B cell (primary cell): ENCODE measurements at regions not wholly inside any gene's neighbourhood (a gene's known extent, or its start where the extent isn't known, plus 50 kb on each side); places are given as distances from the start of the nearest gene placed in this dataset.

Source experiments
- ATAC-seq: fragments of 200-7000 bp; cut with Tn5 transposase; one replicate; pipeline ENCODE4 v1.10.0; 2021; ENCODE audit warnings: low read depth, mild to moderate bottlenecking, moderate number of reproducible peaks, moderate library complexity
- CTCF ChIA-PET: fragments of 350-600 bp; sonication (Branson Sonifier 250); formaldehyde crosslinking; loops from one replicate; lab custom pipeline; 2021; ENCODE audit warnings: antibody characterized with exemption, inconsistent platforms; lab: Charles Lee
- POLR2A ChIA-PET: fragments of 350-600 bp; sonication (Branson Sonifier 250); formaldehyde crosslinking; loops from one replicate; lab custom pipeline; 2021; ENCODE audit warnings: antibody characterized with exemption; lab: Charles Lee
- DNase-seq: peaks from one replicate; pipeline ENCODE4 v3.0.0; 2013
- H2AFZ ChIP-seq: 2 replicates; pipeline ENCODE4 v1.6.1; 2012; ENCODE audit warnings: mild to moderate bottlenecking, low read depth, low read length; ENCODE audit not compliant: insufficient read depth, poor library complexity, severe bottlenecking
- H3K27ac ChIP-seq, 2 donors: 1 replicate in 1 of 2; 2 replicates in 1 of 2; pipeline ENCODE4 v1.5.1; 2012 to 2013; ENCODE audit warnings: low read length in 2 of 2, mild to moderate bottlenecking in 2 of 2, moderate library complexity in 1 of 2
- H3K27me3 ChIP-seq, 4 experiments: fragments of 200-600 bp in 1 of 4; sonication (generic) in 1 of 4; replicated peaks in 1 of 4; 1 replicate in 2 of 4; 2 replicates in 2 of 4; pipeline versions ENCODE4 v1.6.1 to v1.7.0; 2013 to 2016; ENCODE audit warnings: low read length in 3 of 4, mild to moderate bottlenecking in 2 of 4, mixed read lengths in 1 of 4, moderate library complexity in 1 of 4; ENCODE audit not compliant: insufficient read depth in 4 of 4, control insufficient read depth in 3 of 4; ENCODE audit errors: control extremely low read depth in 1 of 4
- H3K36me3 ChIP-seq, 2 experiments: replicated peaks in 1 of 2; 1 replicate in 1 of 2; 2 replicates in 1 of 2; pipeline versions ENCODE4 v1.6.1 to v1.7.1; 2013; ENCODE audit warnings: low read length in 1 of 2; ENCODE audit not compliant: insufficient read depth in 2 of 2, control insufficient read depth in 1 of 2; ENCODE audit errors: control extremely low read depth in 1 of 2, extremely low read depth in 1 of 2
- H3K4me1 ChIP-seq, 2 donors: fragments of 200-600 bp in 1 of 2; sonication (generic) in 1 of 2; 1 replicate in 1 of 2; 2 replicates in 1 of 2; pipeline versions ENCODE4 v1.5.1 to v1.6.1; 2013 to 2017; ENCODE audit warnings: low read length in 2 of 2; ENCODE audit not compliant: control insufficient read depth in 2 of 2, insufficient read depth in 2 of 2
- H3K4me2 ChIP-seq: replicated peaks from 2 replicates; pipeline ENCODE3; 2012; ENCODE audit warnings: mild to moderate bottlenecking, low read depth, low read length; ENCODE audit not compliant: poor library complexity, severe bottlenecking
- H3K4me3 ChIP-seq, 5 experiments: fragments of 200-600 bp in 1 of 5; sonication (generic) in 1 of 5; 1 replicate in 3 of 5; 2 replicates in 2 of 5; pipeline versions ENCODE4 v1.5.1 to v1.7.0; 2011 to 2016; ENCODE audit warnings: low read length in 4 of 5, mild to moderate bottlenecking in 4 of 5, low read depth in 2 of 5, control low read depth in 1 of 5, moderate library complexity in 1 of 5; ENCODE audit not compliant: insufficient read depth in 1 of 5; ENCODE audit errors: control extremely low read depth in 1 of 5, extremely low read depth in 1 of 5
- H3K79me2 ChIP-seq: fragments of 200-600 bp; sonication (generic); one replicate; pipeline ENCODE4 v1.6.0; 2016; ENCODE audit warnings: low read length; ENCODE audit not compliant: control insufficient read depth, insufficient read depth
- H3K9ac ChIP-seq: fragments of 200-600 bp; sonication (generic); 2 replicates; pipeline ENCODE4 v1.6.1; 2017; ENCODE audit warnings: mild to moderate bottlenecking, low read length, moderate library complexity
- H3K9me3 ChIP-seq, 3 donors: one replicate each; pipeline versions ENCODE4 v1.6.1 to v1.7.1; 2013; ENCODE audit warnings: low read length in 2 of 3; ENCODE audit not compliant: control insufficient read depth in 2 of 3, insufficient read depth in 1 of 3; ENCODE audit errors: control extremely low read depth in 1 of 3
- H4K20me1 ChIP-seq: 2 replicates; pipeline ENCODE4 v1.6.0; 2012; ENCODE audit warnings: mild to moderate bottlenecking, low read length; ENCODE audit not compliant: insufficient read depth, control insufficient read depth, poor library complexity, severe bottlenecking
- H3K27ac Mint-ChIP-seq: one replicate; pipeline ENCODE4 v1.8.0; 2021; ENCODE audit warnings: mixed read lengths
- H3K27me3 Mint-ChIP-seq: one replicate; pipeline ENCODE4 v1.8.0; 2021; ENCODE audit warnings: mixed read lengths
- H3K4me1 Mint-ChIP-seq: one replicate; pipeline ENCODE4 v1.8.0; 2021; ENCODE audit warnings: mixed read lengths
- H3K4me3 Mint-ChIP-seq: one replicate; pipeline ENCODE4 v1.8.0; 2021; ENCODE audit warnings: mixed read lengths
- H3K9me3 Mint-ChIP-seq: one replicate; pipeline ENCODE4 v1.8.0; 2022; ENCODE audit warnings: mixed read lengths; ENCODE audit not compliant: insufficient read depth
- EZH2 ChIP-seq: IDR thresholded peaks from 2 replicates; pipeline ENCODE4 v1.6.1; 2012; ENCODE audit warnings: borderline replicate concordance, low read depth, mild to moderate bottlenecking, moderate library complexity, low read length; ENCODE audit not compliant: insufficient read depth, poor library complexity, severe bottlenecking
- WGBS: methylation state at CpG from one replicate; pipeline ENCODE4 v1.1.5; 2013; ENCODE audit warnings: missing lambda C conversion rate; ENCODE audit not compliant: insufficient coverage; 5-methylcytosine and 5-hydroxymethylcytosine counted together
- intact Hi-C: fragments of 100-400 bp; cut with micrococcal nuclease; formaldehyde crosslinking; loops from one replicate; pipeline ENCODE4 v1.10.0; 2022
- TF ChIP-seq, protein P1 (sequence below): fragments of 200-600 bp; IDR thresholded peaks from one replicate; pipeline ENCODE4 v1.8.0; 2022; ENCODE audit warnings: antibody characterized with exemption, mild to moderate bottlenecking

DNA sequence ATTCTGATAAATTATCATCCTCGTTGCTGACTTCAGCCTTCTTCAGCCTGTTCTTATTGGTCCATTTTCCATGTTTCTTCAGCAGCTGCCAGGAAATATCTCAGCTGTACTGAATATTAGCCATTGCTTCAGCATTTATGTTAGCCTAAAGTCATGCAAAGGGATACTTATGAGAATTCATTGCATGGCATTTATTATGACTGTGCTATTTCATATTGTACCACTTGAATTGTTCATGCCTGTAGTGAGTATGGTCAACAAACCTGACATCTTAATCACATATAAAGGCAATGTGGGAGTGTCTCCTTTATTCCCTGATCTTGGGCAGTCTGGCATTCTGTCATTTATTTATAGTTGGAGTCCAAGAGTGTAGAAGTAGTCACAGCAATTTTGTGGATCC is 193.4 kb upstream of the SLC35B3 start:
- Mint-ChIP-seq H3K4me1 (no peaks in the 10 kb centered on the region), H3K27ac (no peak overlapping the region), H3K9me3 (peaks cover 4% of the 10 kb centered on the region), H3K27me3 (no peaks in the 10 kb centered on the region), H3K4me3 (no peak overlapping the region)
- Histone ChIP-seq H3K4me3 (no peak overlapping the region), H3K79me2 (no peaks in the 10 kb centered on the region), H3K9me3 (no peaks in the 10 kb centered on the region), H3K9ac (no peak overlapping the region), H2AFZ (no peak overlapping the region), H3K27me3 (no peaks in the 10 kb centered on the region), H3K36me3 (no peaks in the 10 kb centered on the region), H3K27ac (no peak overlapping the region), H3K4me2 (no peak overlapping the region), H4K20me1 (no peaks in the 10 kb centered on the region), H3K4me1 (no peaks in the 10 kb centered on the region)
- DNase-seq (no peak), ATAC-seq (no peak)
- 90% methylated on average over 1 of the region's 1 CpG for WGBS
- intact Hi-C loops, result no loop called here
- ChIA-PET POLR2A (no interaction called here), CTCF (no interaction called here)
- TF ChIP-seq EZH2, result no peak
- TF ChIP-seq, protein P1, sequence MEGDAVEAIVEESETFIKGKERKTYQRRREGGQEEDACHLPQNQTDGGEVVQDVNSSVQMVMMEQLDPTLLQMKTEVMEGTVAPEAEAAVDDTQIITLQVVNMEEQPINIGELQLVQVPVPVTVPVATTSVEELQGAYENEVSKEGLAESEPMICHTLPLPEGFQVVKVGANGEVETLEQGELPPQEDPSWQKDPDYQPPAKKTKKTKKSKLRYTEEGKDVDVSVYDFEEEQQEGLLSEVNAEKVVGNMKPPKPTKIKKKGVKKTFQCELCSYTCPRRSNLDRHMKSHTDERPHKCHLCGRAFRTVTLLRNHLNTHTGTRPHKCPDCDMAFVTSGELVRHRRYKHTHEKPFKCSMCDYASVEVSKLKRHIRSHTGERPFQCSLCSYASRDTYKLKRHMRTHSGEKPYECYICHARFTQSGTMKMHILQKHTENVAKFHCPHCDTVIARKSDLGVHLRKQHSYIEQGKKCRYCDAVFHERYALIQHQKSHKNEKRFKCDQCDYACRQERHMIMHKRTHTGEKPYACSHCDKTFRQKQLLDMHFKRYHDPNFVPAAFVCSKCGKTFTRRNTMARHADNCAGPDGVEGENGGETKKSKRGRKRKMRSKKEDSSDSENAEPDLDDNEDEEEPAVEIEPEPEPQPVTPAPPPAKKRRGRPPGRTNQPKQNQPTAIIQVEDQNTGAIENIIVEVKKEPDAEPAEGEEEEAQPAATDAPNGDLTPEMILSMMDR, result no peak

DNA sequence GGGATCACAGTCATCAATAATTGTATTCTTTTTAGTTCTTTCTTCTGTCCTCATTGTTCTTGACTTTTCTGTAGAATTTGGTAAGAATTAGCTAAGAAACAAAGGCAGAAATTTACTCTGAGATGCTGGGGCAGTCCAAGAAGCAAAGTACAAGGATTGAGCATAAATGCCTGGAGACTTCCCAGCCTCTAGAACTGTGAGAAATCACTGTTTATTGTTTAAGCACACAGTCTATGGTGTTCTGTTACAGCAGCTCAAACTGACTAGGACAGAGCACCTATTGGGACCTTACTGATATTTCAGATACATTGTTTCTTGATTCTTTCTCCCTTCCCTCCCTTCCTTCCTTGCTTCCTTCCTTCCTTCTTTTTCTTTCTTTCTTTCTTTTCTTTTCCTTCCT is 192.7 kb upstream of the SLC35B3 start:
- Mint-ChIP-seq H3K9me3 (peaks cover 4% of the 10 kb centered on the region), H3K27ac (no peak overlapping the region), H3K4me1 (no peaks in the 10 kb centered on the region), H3K27me3 (no peaks in the 10 kb centered on the region), H3K4me3 (no peak overlapping the region)
- Histone ChIP-seq H3K4me2 (no peak overlapping the region), H2AFZ (no peak overlapping the region), H4K20me1 (no peaks in the 10 kb centered on the region), H3K9ac (no peak overlapping the region), H3K4me1 (no peaks in the 10 kb centered on the region), H3K36me3 (no peaks in the 10 kb centered on the region), H3K27me3 (no peaks in the 10 kb centered on the region), H3K4me3 (no peak overlapping the region), H3K79me2 (no peaks in the 10 kb centered on the region), H3K9me3 (no peaks in the 10 kb centered on the region), H3K27ac (no peak overlapping the region)
- ChIA-PET CTCF (no interaction called here), POLR2A (no interaction called here)
- no peak for ATAC-seq
- intact Hi-C loops, result no loop called here
- TF ChIP-seq EZH2, result no peak
- TF ChIP-seq, protein P1, result no peak
- DNase-seq, result no peak
